ENCODE measurements at regions not wholly inside any gene's neighbourhood (a gene's known extent, or its start where the extent isn't known, plus 50 kb on each side); places are given as distances from the start of the nearest gene placed in this dataset.
A peak's percentile ranks its signal among the peaks of the same experiment; 100 is the strongest.
"Not testable (repeated sequence)": the region's sequence is repeated elsewhere in the genome, so short reads cannot be mapped to it uniquely, and the experiment has no call there.

DNA sequence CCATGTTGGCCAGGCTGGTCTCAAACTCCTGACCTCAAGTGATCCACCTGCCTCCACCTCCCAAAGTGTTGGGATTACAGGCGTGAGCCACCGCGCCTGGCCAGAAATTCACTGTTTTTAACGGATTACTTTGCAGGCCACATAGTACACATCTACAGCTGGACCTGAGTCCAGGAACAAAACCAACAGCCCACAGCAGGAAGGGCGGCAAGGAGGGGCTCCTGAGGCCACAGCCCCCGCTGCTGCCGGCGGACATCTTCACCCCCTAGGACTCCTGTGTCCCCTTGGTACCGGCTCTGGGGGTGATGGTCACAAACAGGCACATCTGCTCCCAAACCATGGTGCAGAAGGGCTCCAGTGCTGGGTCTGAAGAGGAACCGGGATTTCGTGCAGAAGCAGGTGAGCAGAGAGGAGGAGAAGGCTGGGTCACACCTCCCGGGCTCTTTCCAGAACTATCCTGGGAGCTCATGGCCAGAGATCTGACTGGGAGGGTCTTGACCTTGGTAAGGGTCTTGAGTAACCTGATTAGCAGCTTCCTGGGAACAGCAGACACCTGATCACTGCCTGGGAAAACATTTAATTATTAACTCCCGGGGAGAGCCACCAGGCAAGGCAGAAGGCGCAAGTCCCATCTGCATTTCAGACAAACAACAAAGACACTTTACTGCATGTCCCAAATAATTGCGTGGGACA, 99.9 kb downstream of the SHANK2 start:
- DNase-seq (ENCODE audit: low spot score), result not testable (repeated sequence)

DNA sequence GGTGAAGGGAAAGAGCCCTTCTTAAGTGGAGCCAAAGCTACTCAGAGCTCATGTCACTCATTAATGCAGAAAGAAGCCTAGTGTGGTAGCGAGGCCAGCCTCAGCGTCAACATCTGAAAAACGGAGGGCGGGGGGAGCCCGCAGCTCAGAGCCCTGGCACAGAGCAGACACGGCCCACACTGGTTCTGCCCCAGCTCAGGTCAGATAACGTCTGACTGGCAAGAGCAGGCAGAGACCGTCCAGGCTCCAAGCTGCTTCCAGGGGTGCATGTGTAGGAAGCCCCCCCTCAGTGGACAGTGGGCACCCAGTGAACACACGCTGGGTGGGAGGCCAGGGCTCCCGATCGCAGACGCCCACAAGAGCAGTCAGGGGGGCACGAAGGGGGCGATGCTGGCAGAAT, 100.8 kb downstream of the SHANK2 start:
- DNase-seq (ENCODE audit: low spot score), result no peak

DNA sequence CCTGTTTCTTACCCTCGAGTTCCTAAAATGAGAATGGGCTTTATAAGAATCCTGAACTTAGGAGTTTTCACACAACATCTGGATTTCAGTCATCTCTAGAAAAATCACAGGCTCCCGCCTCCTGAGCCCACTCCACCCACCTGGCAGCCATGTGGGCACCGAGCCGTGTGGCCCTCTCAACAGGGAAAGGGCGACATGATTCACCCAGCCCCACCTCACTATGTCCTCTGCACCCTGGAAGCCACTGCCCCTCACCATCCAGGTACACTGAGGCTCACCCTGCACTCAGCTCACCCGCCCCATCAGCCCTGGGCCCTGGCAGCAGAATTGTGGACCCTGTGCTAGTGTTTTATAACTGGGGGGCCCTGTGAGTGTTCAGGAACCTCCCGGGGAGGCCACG, 101.5 kb downstream of the SHANK2 start:
- no peak for DNase-seq (ENCODE audit: low spot score)

DNA sequence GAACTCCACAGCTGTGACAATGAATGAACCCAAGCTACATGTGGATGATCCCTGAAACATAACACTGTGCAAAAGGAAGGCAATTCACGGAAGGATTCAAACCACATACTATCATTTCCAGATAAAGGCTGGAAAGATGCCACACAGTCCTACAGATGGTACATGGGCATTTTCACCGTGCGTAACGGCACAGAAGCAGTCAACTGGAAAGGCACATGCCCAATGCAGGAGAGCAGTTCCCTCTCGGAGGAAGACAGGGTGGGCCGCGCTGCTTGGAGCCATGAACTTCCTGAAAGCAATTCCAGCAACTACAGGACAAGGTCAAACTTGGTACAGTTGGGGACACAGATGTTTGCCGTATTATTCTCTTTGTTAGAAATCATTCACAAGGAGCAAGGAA, 103.7 kb downstream of the SHANK2 start:
- no peak for DNase-seq (ENCODE audit: low spot score)

DNA sequence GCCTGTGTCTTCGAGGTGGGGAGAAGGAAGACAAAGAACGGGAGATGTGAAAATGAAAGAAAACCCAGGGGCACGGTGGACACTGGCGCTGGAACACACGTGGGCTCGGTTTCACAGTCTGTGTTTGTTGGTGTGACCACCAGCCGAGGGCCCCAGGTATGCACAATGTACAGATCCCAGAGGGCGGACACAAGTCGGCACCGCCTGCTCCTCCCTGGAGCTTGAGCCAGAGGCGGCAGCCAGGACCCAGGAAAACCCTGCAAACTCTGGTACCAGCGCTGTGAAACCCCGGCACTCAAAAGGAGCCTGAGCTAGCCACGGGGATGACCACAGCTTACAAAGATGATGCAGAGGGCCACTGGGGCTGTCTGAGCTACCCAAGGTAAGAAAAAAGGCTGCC, 105.0 kb downstream of the SHANK2 start:
- DNase-seq (ENCODE audit: low spot score), result no peak

DNA sequence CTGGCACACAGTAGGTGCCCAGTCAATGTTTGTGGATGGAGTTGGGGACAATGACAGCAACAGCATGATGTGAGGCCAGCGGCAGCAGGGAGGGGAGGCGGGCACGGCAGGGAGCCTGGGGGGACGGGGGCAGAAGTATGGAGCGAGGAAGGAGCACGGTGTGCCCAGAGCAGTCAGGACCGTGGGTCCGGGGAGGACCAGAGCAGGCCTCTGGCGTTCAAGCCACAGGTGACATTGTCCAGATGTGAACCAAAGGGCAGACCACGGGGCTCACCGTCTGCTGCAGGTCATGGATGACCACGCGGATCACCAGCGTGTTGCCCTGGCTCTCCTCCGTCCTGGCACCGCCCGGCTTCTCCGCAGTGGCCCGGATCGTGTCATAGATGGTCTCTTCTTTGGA, 105.5 kb downstream of the SHANK2 start:
- DNase-seq (ENCODE audit: low spot score), result no peak

DNA sequence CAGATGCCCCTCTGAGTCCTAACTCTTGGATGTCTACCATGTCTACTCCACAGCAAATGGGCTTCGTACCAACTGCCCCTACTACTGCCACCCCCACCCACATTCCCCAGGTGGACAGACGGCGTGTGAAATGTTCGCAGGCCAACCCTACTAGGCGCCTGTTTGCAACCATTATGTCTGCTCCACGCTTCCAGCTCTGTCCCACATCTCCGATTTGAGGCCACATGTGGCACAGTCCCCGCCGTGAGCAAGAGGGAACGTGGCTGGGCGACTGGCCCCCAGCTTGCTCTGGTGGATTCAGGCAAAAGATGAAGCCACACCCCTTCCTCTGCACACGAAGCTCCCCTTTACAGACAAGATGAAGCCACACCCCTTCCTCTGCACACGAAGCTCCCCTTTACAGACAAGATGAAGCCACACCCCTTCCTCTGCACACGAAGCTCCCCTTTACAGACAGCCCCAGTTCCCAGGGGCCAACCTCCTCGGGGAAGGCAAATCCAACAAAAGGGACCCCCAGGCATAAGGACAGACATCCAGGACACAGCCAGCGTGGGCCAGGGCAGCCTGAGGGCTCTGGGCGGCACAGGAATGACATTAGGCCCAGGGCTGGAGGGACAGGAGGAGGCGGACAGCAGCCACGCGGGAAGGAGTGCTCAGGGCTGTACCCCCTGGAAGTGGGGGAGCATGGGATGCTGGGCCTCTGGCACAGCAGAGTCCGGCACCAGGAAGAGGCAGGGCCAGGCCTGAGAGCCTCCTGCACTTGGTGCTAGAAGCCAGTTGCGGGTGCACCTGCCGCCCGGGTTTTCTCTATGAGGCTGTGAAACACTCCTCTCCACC, 106.2 kb downstream of the SHANK2 start:
- DNase-seq (ENCODE audit: low spot score), result no peak

DNA sequence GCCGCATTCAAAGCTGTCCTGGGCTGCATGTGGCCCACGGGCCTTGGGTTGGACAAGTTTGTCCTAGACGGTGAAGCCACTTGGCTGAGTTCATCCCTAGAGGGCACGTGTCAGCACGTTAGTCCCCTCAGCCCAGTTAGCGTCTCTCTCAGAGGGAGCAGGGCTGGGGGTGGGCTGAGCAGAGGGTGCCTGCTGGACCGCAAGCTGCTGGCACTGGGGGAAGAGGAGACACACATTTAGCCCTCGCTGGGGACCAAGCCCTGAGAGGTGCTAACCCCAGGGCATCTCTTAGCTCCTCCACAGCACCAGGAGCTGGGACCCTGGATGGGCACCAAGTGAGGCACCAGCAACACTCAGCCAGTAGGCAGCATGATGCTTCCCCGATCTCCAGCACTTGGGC, 107.0 kb downstream of the SHANK2 start:
- DNase-seq (ENCODE audit: low spot score), result no peak

DNA sequence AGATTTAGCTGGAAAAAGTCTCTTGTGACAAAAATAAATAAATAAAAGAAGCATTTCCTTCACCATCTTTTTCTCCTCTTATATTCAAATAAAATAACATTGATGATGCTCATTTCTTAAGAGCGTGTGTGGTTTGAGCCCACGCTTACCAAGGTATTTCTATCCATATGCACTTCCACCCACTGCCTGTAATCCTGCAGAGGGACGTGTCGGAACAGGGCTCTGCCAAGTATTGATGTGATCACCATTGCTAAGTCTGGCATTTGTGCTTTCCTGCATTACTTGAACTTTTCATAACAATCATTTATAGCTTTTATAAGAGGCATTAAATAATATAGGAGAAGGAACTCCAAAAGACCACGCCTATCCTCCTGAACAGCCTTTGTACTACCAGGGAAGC, 107.6 kb downstream of the SHANK2 start:
- DNase-seq (ENCODE audit: low spot score), result no peak

DNA sequence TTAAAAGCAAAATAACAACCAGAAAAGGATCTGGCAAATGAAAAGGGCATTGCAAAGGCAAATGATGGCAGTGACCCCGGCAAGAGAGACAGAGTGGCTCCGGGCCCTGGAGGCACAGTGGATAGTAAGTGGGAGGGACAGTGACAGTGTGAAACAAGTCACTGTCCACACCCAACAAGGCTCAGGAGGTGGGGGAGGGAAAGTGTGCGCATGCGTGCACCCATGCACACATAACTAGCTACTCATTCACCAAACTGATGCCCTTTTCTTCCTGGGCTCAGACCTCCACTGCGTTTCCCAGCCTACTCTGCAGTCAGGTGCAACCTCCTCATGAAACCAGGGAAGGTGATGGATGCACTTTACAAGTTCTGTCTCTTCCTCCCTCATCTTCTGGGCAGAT, 108.4 kb downstream of the SHANK2 start:
- DNase-seq (ENCODE audit: low spot score), result peak; percentile 10

DNA sequence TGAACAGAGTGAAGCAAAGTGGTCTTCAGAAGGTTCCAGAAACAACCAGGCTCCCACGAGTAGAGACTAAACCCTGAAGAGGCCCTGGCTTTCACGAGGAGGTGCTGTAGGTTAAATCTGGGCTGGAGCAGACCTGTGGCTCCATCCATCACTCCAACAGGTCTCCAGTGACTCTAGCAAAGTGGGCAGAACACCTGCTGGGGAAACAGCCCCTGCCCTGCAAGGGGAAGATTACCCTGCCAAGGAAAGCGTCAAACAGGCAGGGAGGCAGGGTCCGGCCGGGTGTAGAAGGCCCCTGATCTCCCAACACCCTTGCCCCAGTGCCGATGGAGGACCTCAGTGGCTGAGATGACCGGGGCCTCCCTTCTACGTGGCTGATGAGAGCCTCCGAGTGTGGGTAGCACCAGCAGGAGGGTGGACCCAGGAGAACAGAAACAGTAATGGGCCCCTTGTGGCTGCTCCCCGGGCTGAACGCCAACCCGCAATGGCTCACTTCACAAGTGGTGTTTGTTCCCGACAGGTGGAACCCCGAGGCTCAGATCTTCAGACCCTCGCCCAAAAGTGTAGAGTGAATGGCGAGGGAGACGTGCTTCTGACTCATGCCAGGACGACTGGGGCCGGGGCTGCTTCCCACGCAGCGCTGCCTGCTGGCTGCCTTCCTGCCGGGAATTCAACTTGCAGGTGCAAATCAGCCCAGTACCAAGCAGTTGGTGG, 112.0 kb downstream of the SHANK2 start:
- no peak for DNase-seq (ENCODE audit: low spot score)

DNA sequence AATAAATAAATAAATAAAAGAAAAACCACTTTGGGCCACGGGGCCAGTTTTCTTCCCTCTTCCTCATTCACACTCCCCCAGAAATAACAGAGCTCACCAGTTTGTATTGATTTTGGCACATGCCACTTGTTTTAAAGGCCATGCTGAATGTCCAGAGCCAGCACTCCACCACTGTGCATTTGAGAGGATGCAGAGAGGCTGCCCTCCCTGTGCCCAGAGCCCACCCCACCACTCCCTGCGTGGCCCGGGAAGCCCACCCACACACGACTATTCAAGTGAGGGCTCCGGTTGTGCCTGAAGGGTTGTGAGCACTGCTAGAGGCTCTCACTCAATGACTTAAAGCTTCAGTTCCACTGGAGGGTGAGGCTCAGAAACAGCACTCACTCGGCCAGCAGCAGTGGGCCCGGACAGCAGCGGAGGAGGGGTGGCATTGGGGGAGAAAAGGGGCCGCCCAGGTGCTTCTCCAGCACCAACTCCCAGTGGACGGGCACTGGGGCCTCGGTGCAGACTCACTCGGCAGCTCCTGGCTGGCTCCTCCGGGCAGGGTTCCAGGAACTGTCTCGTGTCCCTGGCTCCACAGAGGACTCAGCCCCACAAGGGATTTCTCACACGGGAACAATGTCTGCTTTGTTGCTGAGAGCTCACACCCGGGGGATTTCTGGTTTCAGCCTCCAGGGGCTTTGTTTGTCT, 112.7 kb downstream of the SHANK2 start:
- no peak for DNase-seq (ENCODE audit: low spot score)

DNA sequence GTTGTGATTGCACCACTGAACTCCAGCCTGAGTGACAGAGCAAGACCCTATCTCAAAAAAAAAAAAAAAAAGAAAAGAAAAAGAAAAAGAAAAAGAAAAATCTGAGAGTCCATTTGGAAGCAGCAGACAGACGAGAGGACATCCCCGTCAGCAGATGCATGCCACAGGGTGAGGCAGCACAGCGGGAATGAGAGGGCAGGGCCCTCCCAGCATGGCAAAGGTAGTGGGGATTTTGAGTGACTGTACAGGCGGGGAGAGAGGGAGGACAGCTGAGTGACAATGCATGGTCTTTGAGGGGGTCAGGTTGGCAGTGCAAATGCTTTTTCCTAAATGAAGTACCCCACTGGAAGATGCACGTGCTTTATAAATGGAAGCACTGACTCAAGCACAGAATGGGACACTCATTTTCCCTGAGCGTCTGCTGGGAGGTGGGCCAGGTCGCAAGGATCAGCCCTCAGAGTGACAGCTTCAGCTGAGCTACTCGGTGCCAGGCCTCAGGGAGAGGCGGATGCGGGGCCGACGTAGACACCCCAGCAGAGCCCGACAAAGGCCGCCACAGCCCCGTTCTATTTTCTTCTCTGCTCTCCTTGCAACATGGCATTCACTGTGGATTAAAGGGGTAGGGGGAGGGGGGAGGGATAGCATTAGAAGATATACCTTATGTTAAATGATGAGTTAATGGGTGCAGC, 113.5 kb downstream of the SHANK2 start:
- no peak for DNase-seq (ENCODE audit: low spot score)

DNA sequence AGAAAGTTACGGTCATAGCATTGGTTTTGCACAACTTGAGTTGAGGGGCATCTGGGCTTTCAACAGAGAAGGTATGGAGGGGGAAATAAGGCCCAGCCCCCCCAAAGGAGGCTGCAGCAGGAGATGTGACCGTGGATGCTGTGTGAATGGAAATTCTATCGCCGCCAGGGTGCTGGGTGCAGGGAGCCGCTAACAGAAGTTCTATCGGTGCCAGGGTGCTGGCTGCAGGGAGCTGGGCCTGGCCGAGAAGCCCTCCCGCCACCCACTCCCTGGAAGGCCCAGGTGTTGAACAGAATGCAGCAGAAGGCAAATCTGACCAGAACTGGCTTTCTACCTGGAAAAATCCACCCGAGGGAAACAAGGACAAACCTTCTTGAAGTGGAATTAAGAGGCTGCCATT, 115.0 kb downstream of the SHANK2 start:
- no peak for DNase-seq (ENCODE audit: low spot score)

DNA sequence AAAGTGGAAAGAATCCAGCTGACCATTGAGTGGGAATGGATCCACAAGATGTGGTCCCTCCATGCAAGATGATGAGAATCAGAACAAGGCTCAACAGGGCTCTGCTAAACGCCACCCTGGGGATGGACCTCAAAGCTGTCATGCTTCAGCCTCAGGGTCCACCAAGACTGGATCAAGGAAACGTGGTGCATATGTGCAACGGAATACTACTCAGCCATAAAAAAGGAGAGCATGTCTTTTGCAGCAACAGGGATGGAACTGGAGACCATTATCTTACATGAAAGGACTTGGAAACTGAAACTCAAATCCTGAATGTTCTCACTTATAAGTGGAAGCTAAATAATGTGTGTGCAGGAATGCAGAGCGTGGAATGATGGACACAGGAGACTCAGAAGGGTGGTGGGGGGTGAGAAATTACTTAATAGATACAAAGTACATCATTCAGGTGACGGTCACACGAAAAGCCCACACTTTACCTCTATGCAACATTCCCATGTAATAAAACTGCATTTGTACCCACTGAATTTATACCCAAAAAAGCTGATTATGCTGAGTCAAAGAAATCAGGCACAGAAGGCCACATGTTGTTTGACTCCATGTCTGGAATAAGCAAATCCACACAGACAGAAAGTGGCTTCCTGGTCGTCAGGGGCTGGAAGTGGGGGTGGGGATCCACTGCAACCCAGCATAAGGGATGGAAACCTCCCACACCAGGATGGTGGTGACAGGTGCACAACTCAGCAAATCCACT, 116.1 kb downstream of the SHANK2 start:
- no peak for DNase-seq (ENCODE audit: low spot score)

DNA sequence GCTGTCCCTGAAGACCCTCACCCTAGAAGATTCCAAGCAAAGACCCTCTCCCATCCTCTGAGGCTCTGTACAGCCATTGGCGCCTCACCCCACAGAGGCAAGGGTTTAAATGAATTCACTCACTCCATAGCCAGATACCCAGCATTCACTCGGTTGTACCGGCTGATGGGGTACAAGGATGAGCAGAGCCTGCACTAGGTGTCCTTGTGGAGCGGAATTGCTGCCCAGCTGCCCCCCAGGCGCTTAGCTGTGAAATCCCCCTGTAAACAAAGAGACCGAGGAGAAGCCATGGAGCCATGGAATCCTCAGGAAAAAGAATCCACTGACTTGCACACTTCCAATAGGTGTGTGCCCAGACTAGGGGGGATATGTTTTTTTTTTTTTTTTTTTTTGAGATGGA, 117.3 kb downstream of the SHANK2 start:
- DNase-seq (ENCODE audit: low spot score), result no peak

DNA sequence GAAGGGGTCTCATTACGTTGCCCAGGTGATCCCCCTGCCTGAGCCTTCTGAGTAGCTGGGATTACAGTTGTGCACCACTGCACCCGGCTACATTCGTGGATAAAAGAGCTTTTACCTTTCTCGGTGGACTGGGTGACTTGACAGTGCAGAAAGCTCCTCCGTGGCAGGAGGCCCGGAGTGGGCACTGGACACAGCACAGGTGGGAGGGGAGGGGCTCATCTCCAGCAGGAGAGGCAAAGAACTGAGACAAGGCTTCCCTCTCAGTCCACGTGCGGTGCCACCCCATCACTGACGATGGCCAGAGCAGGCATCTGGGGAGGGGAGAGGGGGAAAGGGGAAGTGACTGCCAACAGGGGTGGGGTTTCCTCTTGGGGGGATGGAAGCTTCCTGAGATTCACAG, 118.4 kb downstream of the SHANK2 start:
- no peak for DNase-seq (ENCODE audit: low spot score)

DNA sequence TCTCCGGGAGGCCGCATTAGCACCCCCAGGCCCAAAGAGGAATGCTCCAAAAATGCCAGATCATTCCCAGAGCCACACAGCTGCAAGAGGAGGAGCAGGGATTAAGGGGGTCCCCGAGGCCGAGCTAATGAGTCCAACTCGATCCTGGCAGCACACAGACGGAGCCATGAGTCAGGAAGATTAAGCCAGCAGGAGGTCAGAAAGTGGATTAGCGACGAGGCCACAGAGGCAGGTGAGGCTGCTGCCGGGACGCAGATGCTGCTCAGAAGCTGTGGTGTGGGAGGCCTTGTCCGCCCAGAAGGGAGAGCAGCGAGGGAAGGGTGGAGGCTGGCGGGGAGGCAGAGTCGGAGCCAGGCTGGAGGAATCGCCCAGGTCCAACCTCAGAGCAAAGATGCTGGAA, 120.5 kb downstream of the SHANK2 start:
- no peak for DNase-seq (ENCODE audit: low spot score)

DNA sequence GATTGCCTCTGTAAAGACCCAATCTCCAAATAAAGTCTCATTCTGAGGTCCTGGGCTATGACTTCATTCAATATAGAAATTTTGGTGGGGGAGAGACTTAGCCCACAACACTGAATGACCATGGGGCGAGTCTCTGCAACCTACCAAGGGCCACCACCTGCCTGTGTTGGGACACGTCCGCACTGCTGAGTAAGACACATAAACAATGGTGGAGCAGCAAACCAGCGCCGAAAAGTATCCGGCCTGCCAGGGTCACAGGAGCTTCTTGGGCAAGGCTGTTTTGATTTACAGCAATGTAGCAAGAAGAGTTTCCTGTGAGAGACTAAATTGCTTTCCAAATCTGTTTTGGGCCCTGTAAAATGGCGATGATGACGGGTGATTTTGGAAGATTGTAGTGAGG, 122.3 kb downstream of the SHANK2 start:
- DNase-seq (ENCODE audit: low spot score), result no peak

DNA sequence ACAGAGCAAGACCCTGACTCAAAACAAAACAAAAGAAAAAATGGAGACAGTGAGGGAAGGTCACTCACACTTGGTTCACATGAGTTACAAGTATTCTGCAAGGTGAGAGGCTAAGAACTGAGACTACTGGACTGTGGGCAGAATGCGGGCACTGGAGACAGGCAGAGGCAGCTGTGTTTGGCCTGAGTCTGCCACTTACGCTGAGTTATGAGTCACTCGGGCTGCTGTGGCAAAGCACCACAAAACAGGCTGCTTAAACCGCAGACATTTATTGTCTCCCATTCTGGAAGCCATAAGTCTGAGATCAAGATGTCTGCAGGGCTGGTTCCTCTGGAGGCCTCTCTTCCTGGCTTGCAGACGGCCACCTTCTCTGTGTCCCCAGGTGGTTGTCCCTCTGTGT, 122.8 kb downstream of the SHANK2 start:
- DNase-seq (ENCODE audit: low spot score), result peak; percentile 42

DNA sequence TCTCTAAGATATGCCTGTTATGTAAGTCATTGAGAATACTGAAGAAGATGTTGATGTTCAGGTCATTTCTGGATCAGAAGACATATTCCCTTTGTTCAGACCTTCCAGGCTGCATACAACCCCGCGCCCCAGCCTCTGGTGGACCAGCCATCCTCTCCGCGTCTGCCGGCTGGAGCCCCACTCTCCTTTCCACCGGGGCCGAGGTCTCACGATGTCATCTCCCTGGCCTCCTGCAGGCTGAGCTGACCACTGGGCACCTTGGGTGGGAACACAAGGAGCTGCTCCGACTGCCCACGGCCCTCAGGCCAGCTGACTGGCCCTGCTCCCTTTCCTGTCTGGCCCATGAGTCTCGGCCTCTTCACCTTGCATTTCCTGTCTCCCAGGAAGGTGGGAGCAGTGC, 124.6 kb downstream of the SHANK2 start:
- no peak for DNase-seq (ENCODE audit: low spot score)
